ENCODE measurements at regions not wholly inside any gene's neighbourhood (a gene's known extent, or its start where the extent isn't known, plus 50 kb on each side); places are given as distances from the start of the nearest gene placed in this dataset.

- Mint-ChIP-seq H3K27ac (peak overlapping the region; percentile 13), H3K9me3 (no peaks in the 10 kb centered on the region), H3K4me3 (no peak overlapping the region), H3K27me3 (ENCODE audit: insufficient read depth) (peaks cover 7% of the 10 kb centered on the region), H3K4me1 (ENCODE audit: low read depth) (peaks cover 8% of the 10 kb centered on the region), H3K36me3 (ENCODE audit: low read depth) (no peaks in the 10 kb centered on the region)
- intact Hi-C loops (cut with micrococcal nuclease), result no loop called here
- DNase-seq (ENCODE audit: low spot score), result no peak
Observed at GRCh38 chr13:39910833-39911232, 255.4 kb downstream of the COG6 start.

GRCh38 chr13:39913339-39913738, 257.9 kb downstream of the COG6 start:
- H3K27ac Mint-ChIP-seq, result no peak overlapping the region
- no peak for DNase-seq (ENCODE audit: low spot score)
- H3K27me3 Mint-ChIP-seq (ENCODE audit: insufficient read depth), result peaks cover 7% of the 10 kb centered on the region
- intact Hi-C loops (cut with micrococcal nuclease), result no loop called here
- H3K4me3 Mint-ChIP-seq, result no peak overlapping the region
- H3K9me3 Mint-ChIP-seq, result no peaks in the 10 kb centered on the region
- H3K4me1 Mint-ChIP-seq (ENCODE audit: low read depth), result peaks cover 8% of the 10 kb centered on the region
- no peaks in the 10 kb centered on the region for H3K36me3 Mint-ChIP-seq (ENCODE audit: low read depth)

- H3K9me3 Mint-ChIP-seq, result no peaks in the 10 kb centered on the region
- no peak overlapping the region for H3K4me3 Mint-ChIP-seq
- no peaks in the 10 kb centered on the region for H3K36me3 Mint-ChIP-seq (ENCODE audit: low read depth)
- no peak overlapping the region for H3K27ac Mint-ChIP-seq
- DNase-seq (ENCODE audit: low spot score), result no peak
- intact Hi-C loops (cut with micrococcal nuclease), result no loop called here
- peaks cover 10% of the 10 kb centered on the region for H3K27me3 Mint-ChIP-seq (ENCODE audit: insufficient read depth)
- peaks cover 13% of the 10 kb centered on the region for H3K4me1 Mint-ChIP-seq (ENCODE audit: low read depth)
Observed at GRCh38 chr13:39913928-39914327, 258.5 kb downstream of the COG6 start.

- H3K27ac Mint-ChIP-seq, result no peak overlapping the region
- intact Hi-C loops (cut with micrococcal nuclease), result no loop called here
- peaks cover 17% of the 10 kb centered on the region for H3K4me1 Mint-ChIP-seq (ENCODE audit: low read depth)
- no peak overlapping the region for H3K4me3 Mint-ChIP-seq
- no peak for DNase-seq (ENCODE audit: low spot score)
- peaks cover 10% of the 10 kb centered on the region for H3K27me3 Mint-ChIP-seq (ENCODE audit: insufficient read depth)
- no peaks in the 10 kb centered on the region for H3K36me3 Mint-ChIP-seq (ENCODE audit: low read depth)
- peaks cover 3% of the 10 kb centered on the region for H3K9me3 Mint-ChIP-seq
Observed at GRCh38 chr13:39915418-39915817, 260.0 kb downstream of the COG6 start.

- peaks cover 10% of the 10 kb centered on the region for H3K27me3 Mint-ChIP-seq (ENCODE audit: insufficient read depth)
- H3K9me3 Mint-ChIP-seq, result peaks cover 3% of the 10 kb centered on the region
- no peaks in the 10 kb centered on the region for H3K36me3 Mint-ChIP-seq (ENCODE audit: low read depth)
- H3K27ac Mint-ChIP-seq, result no peak overlapping the region
- peaks cover 11% of the 10 kb centered on the region for H3K4me1 Mint-ChIP-seq (ENCODE audit: low read depth)
- DNase-seq (ENCODE audit: low spot score), result no peak
- intact Hi-C loops (cut with micrococcal nuclease), result no loop called here
- H3K4me3 Mint-ChIP-seq, result no peak overlapping the region
Observed at GRCh38 chr13:39916330-39916729, 260.9 kb downstream of the COG6 start.

- no peak overlapping the region for H3K4me3 Mint-ChIP-seq
- H3K27me3 Mint-ChIP-seq (ENCODE audit: insufficient read depth), result peaks cover 7% of the 10 kb centered on the region
- intact Hi-C loops (cut with micrococcal nuclease), result no loop called here
- no peak overlapping the region for H3K27ac Mint-ChIP-seq
- no peaks in the 10 kb centered on the region for H3K36me3 Mint-ChIP-seq (ENCODE audit: low read depth)
- peaks cover 11% of the 10 kb centered on the region for H3K4me1 Mint-ChIP-seq (ENCODE audit: low read depth)
- H3K9me3 Mint-ChIP-seq, result peaks cover 17% of the 10 kb centered on the region
- DNase-seq (ENCODE audit: low spot score), result no peak
Observed at GRCh38 chr13:39918620-39919236, 263.3 kb downstream of the COG6 start.

GRCh38 chr13:39920613-39921012, 265.2 kb downstream of the COG6 start:
- Mint-ChIP-seq H3K4me1 (ENCODE audit: low read depth) (peaks cover 11% of the 10 kb centered on the region), H3K27me3 (ENCODE audit: insufficient read depth) (peaks cover 2% of the 10 kb centered on the region), H3K9me3 (peaks cover 28% of the 10 kb centered on the region), H3K4me3 (no peak overlapping the region), H3K27ac (no peak overlapping the region), H3K36me3 (ENCODE audit: low read depth) (no peaks in the 10 kb centered on the region)
- intact Hi-C loops (cut with micrococcal nuclease), result no loop called here
- DNase-seq (ENCODE audit: low spot score), result no peak

- Mint-ChIP-seq H3K4me3 (no peak overlapping the region), H3K27me3 (ENCODE audit: insufficient read depth) (peaks cover 2% of the 10 kb centered on the region), H3K36me3 (ENCODE audit: low read depth) (no peaks in the 10 kb centered on the region), H3K9me3 (peaks cover 34% of the 10 kb centered on the region), H3K4me1 (ENCODE audit: low read depth) (peaks cover 18% of the 10 kb centered on the region), H3K27ac (no peak overlapping the region)
- intact Hi-C loops (cut with micrococcal nuclease), result no loop called here
- no peak for DNase-seq (ENCODE audit: low spot score)
Observed at GRCh38 chr13:39926345-39926744, 270.9 kb downstream of the COG6 start.

GRCh38 chr13:39928261-39928660, 272.8 kb downstream of the COG6 start:
- Mint-ChIP-seq H3K27ac (no peak overlapping the region), H3K27me3 (ENCODE audit: insufficient read depth) (peaks cover 2% of the 10 kb centered on the region), H3K4me3 (no peak overlapping the region), H3K36me3 (ENCODE audit: low read depth) (no peaks in the 10 kb centered on the region), H3K9me3 (peaks cover 20% of the 10 kb centered on the region), H3K4me1 (ENCODE audit: low read depth) (peaks cover 19% of the 10 kb centered on the region)
- intact Hi-C loops (cut with micrococcal nuclease), result no loop called here
- DNase-seq (ENCODE audit: low spot score), result no peak

GRCh38 chr13:39929583-39929982, 274.1 kb downstream of the COG6 start:
- intact Hi-C loops (cut with micrococcal nuclease), result no loop called here
- peaks cover 19% of the 10 kb centered on the region for H3K4me1 Mint-ChIP-seq (ENCODE audit: low read depth)
- H3K9me3 Mint-ChIP-seq, result peaks cover 19% of the 10 kb centered on the region
- H3K27ac Mint-ChIP-seq, result no peak overlapping the region
- H3K36me3 Mint-ChIP-seq (ENCODE audit: low read depth), result no peaks in the 10 kb centered on the region
- no peak overlapping the region for H3K4me3 Mint-ChIP-seq
- no peak for DNase-seq (ENCODE audit: low spot score)
- H3K27me3 Mint-ChIP-seq (ENCODE audit: insufficient read depth), result peaks cover 2% of the 10 kb centered on the region

- peaks cover 2% of the 10 kb centered on the region for H3K27me3 Mint-ChIP-seq (ENCODE audit: insufficient read depth)
- H3K4me3 Mint-ChIP-seq, result no peak overlapping the region
- peaks cover 21% of the 10 kb centered on the region for H3K4me1 Mint-ChIP-seq (ENCODE audit: low read depth)
- intact Hi-C loops (cut with micrococcal nuclease), result loop anchor here (5.0 kb wide), 1 partner anchor 837 kb away; no protein-coding TSS in a partner anchor
- no peak for DNase-seq (ENCODE audit: low spot score)
- H3K36me3 Mint-ChIP-seq (ENCODE audit: low read depth), result no peaks in the 10 kb centered on the region
- H3K27ac Mint-ChIP-seq, result no peak overlapping the region
- H3K9me3 Mint-ChIP-seq, result peaks cover 15% of the 10 kb centered on the region
Observed at GRCh38 chr13:39930060-39930459, 274.6 kb downstream of the COG6 start.

GRCh38 chr13:39930544-39931444, 275.3 kb downstream of the COG6 start:
- Mint-ChIP-seq H3K9me3 (peaks cover 11% of the 10 kb centered on the region), H3K27ac (no peak overlapping the region), H3K27me3 (ENCODE audit: insufficient read depth) (peaks cover 2% of the 10 kb centered on the region), H3K4me3 (no peak overlapping the region), H3K4me1 (ENCODE audit: low read depth) (peaks cover 26% of the 10 kb centered on the region), H3K36me3 (ENCODE audit: low read depth) (no peaks in the 10 kb centered on the region)
- no peak for DNase-seq (ENCODE audit: low spot score)
- intact Hi-C loops (cut with micrococcal nuclease), result loop anchor here (5.0 kb wide), 1 partner anchor 837 kb away; no protein-coding TSS in a partner anchor

GRCh38 chr13:39931505-39931904, 276.0 kb downstream of the COG6 start:
- no peak overlapping the region for H3K27ac Mint-ChIP-seq
- H3K36me3 Mint-ChIP-seq (ENCODE audit: low read depth), result no peaks in the 10 kb centered on the region
- no peak overlapping the region for H3K4me3 Mint-ChIP-seq
- intact Hi-C loops (cut with micrococcal nuclease), result loop anchor here (5.0 kb wide), 1 partner anchor 836 kb away; no protein-coding TSS in a partner anchor
- peaks cover 2% of the 10 kb centered on the region for H3K27me3 Mint-ChIP-seq (ENCODE audit: insufficient read depth)
- peaks cover 6% of the 10 kb centered on the region for H3K9me3 Mint-ChIP-seq
- DNase-seq (ENCODE audit: low spot score), result no peak
- peaks cover 26% of the 10 kb centered on the region for H3K4me1 Mint-ChIP-seq (ENCODE audit: low read depth)
